ENCODE measurements at regions not wholly inside any gene's neighbourhood (a gene's known extent, or its start where the extent isn't known, plus 50 kb on each side); places are given as distances from the start of the nearest gene placed in this dataset.
A peak's percentile ranks its signal among the peaks of the same experiment; 100 is the strongest.

DNA sequence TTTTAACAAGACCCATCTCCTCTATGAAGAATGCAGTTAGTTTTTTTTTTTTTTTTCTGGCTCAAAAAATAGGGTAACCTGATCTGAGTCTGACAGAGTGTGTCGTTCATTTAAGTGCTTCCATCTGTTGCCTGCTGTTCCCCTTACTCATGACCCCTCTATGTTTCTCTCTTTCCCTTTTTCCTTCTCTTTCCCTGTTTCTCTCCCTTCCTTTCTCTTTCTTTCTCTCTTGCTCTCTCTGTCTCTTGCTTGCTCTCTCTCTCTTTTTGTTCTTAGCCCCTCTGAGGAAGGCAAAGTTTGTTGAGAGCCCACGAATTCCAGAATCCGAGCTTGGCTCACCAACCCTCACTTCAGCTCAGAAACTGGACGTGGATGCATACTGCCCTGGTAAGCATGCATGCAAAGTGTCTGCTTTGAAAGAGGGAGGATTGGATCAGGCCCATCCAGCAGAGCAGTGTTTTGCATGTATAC is 185.0 kb downstream of the TANC2 start:
- peak overlapping the region; percentile 80 for H3K4me2 ChIP-seq
- peak overlapping the region; percentile 95 for H3K27ac ChIP-seq (ENCODE audit: low read depth in 2 of 2, low read length in 1 of 2)
- CTCF ChIA-PET, result interaction anchor here (0.9 to 2.1 kb wide), 7 partner anchors 12 to 256 kb away, joined by 3 to 10 read pairs (median 7); no protein-coding TSS in a partner anchor
- no peaks in the 10 kb centered on the region for H3K9me2 ChIP-seq
- no peaks in the 10 kb centered on the region for H3K27me3 ChIP-seq (ENCODE audit: insufficient read depth)
- peak; percentile 40 for DNase-seq
- H3K9me3 ChIP-seq, result no peaks in the 10 kb centered on the region
- H4K20me1 ChIP-seq (ENCODE audit: insufficient read depth), result no peaks in the 10 kb centered on the region
- H3K36me3 ChIP-seq (replicated peaks in 1 of 2; ENCODE audit: control insufficient read depth in 1 of 2, insufficient read depth in 2 of 2, low read length in 1 of 2), result peaks cover 10 to 13% of the 10 kb centered on the region in 2 experiments
- peak overlapping the region; percentile 18 to 36; a peak in 3 of 4 replicates for H3K4me3 ChIP-seq (ENCODE audit: low read depth in 2 of 2, low read length in 1 of 2)
- H3F3A ChIP-seq (replicated peaks; ENCODE audit: insufficient read depth), result peaks cover 23% of the 10 kb centered on the region
- POLR2A ChIA-PET, result interaction anchor here (0.7 kb wide), 1 partner anchor 453 kb away, joined by 3 read pairs; no protein-coding TSS in a partner anchor
- 22% methylated on average over 4 of the region's 4 CpGs for WGBS (ENCODE audit: low lambda C conversion rate)
- H3K9ac ChIP-seq, result peak overlapping the region; percentile 57; the same call in 1 of the 2 replicates
- peaks cover 43 to 66% of the 10 kb centered on the region in 2 experiments for H3K4me1 ChIP-seq (ENCODE audit: control insufficient read depth in 1 of 2, insufficient read depth in 2 of 2, low read depth in 1 of 2, low read length in 1 of 2)
- peaks cover 82% of the 10 kb centered on the region for H3K79me2 ChIP-seq (ENCODE audit: insufficient read depth)
- no peak overlapping the region; the same call in 1 of the 2 replicates for H2AFZ ChIP-seq (ENCODE audit: low read depth)
- TF ChIP-seq CHD2 (IDR thresholded peaks at IDR 0.05; ENCODE audit: low read length, partially characterized antibody), result no peak
- no peak for TF ChIP-seq GATA2 (CRISPR knock-in tag; IDR thresholded peaks at IDR 0.05)
- no peak for TF ChIP-seq ELF1 (IDR thresholded peaks at IDR 0.05)
- TF ChIP-seq MXI1 (IDR thresholded peaks at IDR 0.05; ENCODE audit: low read depth, low read length), result peak; percentile 81
- TF ChIP-seq, protein P1, sequence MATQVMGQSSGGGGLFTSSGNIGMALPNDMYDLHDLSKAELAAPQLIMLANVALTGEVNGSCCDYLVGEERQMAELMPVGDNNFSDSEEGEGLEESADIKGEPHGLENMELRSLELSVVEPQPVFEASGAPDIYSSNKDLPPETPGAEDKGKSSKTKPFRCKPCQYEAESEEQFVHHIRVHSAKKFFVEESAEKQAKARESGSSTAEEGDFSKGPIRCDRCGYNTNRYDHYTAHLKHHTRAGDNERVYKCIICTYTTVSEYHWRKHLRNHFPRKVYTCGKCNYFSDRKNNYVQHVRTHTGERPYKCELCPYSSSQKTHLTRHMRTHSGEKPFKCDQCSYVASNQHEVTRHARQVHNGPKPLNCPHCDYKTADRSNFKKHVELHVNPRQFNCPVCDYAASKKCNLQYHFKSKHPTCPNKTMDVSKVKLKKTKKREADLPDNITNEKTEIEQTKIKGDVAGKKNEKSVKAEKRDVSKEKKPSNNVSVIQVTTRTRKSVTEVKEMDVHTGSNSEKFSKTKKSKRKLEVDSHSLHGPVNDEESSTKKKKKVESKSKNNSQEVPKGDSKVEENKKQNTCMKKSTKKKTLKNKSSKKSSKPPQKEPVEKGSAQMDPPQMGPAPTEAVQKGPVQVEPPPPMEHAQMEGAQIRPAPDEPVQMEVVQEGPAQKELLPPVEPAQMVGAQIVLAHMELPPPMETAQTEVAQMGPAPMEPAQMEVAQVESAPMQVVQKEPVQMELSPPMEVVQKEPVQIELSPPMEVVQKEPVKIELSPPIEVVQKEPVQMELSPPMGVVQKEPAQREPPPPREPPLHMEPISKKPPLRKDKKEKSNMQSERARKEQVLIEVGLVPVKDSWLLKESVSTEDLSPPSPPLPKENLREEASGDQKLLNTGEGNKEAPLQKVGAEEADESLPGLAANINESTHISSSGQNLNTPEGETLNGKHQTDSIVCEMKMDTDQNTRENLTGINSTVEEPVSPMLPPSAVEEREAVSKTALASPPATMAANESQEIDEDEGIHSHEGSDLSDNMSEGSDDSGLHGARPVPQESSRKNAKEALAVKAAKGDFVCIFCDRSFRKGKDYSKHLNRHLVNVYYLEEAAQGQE (IDR thresholded peaks at IDR 0.05; ENCODE audit: low read depth, low read length), result no peak
- peak; percentile 96 for TF ChIP-seq TCF12 (IDR thresholded peaks at IDR 0.05)
- TF ChIP-seq FOSL2 (IDR thresholded peaks at IDR 0.05; ENCODE audit: borderline replicate concordance, low read depth), result no peak
- peak in 1 of 2 experiments; percentile 20; a peak in 1 of 4 replicates for TF ChIP-seq EP300 (IDR thresholded peaks at IDR 0.05; ENCODE audit: borderline replicate concordance in 1 of 2, low read depth in 1 of 2, low read length in 1 of 2)
- TF ChIP-seq, protein P2, sequence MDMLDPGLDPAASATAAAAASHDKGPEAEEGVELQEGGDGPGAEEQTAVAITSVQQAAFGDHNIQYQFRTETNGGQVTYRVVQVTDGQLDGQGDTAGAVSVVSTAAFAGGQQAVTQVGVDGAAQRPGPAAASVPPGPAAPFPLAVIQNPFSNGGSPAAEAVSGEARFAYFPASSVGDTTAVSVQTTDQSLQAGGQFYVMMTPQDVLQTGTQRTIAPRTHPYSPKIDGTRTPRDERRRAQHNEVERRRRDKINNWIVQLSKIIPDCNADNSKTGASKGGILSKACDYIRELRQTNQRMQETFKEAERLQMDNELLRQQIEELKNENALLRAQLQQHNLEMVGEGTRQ (IDR thresholded peaks at IDR 0.05; ENCODE audit: borderline replicate concordance, low read depth, low read length), result no peak
- TF ChIP-seq, protein P3, sequence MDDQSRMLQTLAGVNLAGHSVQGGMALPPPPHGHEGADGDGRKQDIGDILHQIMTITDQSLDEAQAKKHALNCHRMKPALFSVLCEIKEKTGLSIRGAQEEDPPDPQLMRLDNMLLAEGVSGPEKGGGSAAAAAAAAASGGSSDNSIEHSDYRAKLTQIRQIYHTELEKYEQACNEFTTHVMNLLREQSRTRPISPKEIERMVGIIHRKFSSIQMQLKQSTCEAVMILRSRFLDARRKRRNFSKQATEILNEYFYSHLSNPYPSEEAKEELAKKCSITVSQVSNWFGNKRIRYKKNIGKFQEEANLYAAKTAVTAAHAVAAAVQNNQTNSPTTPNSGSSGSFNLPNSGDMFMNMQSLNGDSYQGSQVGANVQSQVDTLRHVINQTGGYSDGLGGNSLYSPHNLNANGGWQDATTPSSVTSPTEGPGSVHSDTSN (IDR thresholded peaks at IDR 0.05), result peak; percentile 49; the same call in 1 of the 2 replicates
- no peak for TF ChIP-seq YY1 (IDR thresholded peaks at IDR 0.05; ENCODE audit: low read depth)
- TF ChIP-seq POLR2AphosphoS5 (IDR thresholded peaks at IDR 0.05; ENCODE audit: low read depth, low read length), result no peak; the same call in none of the 2 replicates
- TF ChIP-seq, protein P4, sequence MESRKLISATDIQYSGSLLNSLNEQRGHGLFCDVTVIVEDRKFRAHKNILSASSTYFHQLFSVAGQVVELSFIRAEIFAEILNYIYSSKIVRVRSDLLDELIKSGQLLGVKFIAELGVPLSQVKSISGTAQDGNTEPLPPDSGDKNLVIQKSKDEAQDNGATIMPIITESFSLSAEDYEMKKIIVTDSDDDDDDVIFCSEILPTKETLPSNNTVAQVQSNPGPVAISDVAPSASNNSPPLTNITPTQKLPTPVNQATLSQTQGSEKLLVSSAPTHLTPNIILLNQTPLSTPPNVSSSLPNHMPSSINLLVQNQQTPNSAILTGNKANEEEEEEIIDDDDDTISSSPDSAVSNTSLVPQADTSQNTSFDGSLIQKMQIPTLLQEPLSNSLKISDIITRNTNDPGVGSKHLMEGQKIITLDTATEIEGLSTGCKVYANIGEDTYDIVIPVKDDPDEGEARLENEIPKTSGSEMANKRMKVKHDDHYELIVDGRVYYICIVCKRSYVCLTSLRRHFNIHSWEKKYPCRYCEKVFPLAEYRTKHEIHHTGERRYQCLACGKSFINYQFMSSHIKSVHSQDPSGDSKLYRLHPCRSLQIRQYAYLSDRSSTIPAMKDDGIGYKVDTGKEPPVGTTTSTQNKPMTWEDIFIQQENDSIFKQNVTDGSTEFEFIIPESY (IDR thresholded peaks at IDR 0.05; ENCODE audit: borderline replicate concordance, low read depth), result no peak
- no peak for TF ChIP-seq MEF2A (IDR thresholded peaks at IDR 0.05; ENCODE audit: borderline replicate concordance, low read depth)
- TF ChIP-seq SIN3A (IDR thresholded peaks at IDR 0.05; ENCODE audit: borderline replicate concordance, low read depth, low read length), result peak; percentile 51; the same call in 1 of the 2 replicates
- TF ChIP-seq, protein P5, sequence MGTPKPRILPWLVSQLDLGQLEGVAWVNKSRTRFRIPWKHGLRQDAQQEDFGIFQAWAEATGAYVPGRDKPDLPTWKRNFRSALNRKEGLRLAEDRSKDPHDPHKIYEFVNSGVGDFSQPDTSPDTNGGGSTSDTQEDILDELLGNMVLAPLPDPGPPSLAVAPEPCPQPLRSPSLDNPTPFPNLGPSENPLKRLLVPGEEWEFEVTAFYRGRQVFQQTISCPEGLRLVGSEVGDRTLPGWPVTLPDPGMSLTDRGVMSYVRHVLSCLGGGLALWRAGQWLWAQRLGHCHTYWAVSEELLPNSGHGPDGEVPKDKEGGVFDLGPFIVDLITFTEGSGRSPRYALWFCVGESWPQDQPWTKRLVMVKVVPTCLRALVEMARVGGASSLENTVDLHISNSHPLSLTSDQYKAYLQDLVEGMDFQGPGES (IDR thresholded peaks at IDR 0.05; ENCODE audit: low read depth, low read length), result no peak
- TF ChIP-seq, protein P6, sequence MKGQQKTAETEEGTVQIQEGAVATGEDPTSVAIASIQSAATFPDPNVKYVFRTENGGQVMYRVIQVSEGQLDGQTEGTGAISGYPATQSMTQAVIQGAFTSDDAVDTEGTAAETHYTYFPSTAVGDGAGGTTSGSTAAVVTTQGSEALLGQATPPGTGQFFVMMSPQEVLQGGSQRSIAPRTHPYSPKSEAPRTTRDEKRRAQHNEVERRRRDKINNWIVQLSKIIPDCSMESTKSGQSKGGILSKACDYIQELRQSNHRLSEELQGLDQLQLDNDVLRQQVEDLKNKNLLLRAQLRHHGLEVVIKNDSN (IDR thresholded peaks at IDR 0.05; ENCODE audit: borderline replicate concordance, low read depth), result no peak
- peak; percentile 44; the same call in 1 of the 2 replicates for TF ChIP-seq NFIC (IDR thresholded peaks at IDR 0.05; ENCODE audit: borderline replicate concordance)
- no peak for TF ChIP-seq SMC3 (IDR thresholded peaks at IDR 0.05; ENCODE audit: low read depth, low read length)
- TF ChIP-seq RAD21 (IDR thresholded peaks at IDR 0.05; ENCODE audit: low read length), result no peak
- TF ChIP-seq EZH2phosphoT487 (IDR thresholded peaks at IDR 0.05; ENCODE audit: borderline replicate concordance, low read depth), result no peak
- TF ChIP-seq NRF1 (IDR thresholded peaks at IDR 0.05; ENCODE audit: low read depth, low read length), result no peak
- TF ChIP-seq, protein P7, sequence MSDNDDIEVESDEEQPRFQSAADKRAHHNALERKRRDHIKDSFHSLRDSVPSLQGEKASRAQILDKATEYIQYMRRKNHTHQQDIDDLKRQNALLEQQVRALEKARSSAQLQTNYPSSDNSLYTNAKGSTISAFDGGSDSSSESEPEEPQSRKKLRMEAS (IDR thresholded peaks at IDR 0.05; ENCODE audit: low read depth), result no peak
- TF ChIP-seq FOXM1 (IDR thresholded peaks at IDR 0.05; ENCODE audit: low read depth), result no peak
